ENCODE measurements at regions not wholly inside any gene's neighbourhood (a gene's known extent, or its start where the extent isn't known, plus 50 kb on each side); places are given as distances from the start of the nearest gene placed in this dataset.

DNA sequence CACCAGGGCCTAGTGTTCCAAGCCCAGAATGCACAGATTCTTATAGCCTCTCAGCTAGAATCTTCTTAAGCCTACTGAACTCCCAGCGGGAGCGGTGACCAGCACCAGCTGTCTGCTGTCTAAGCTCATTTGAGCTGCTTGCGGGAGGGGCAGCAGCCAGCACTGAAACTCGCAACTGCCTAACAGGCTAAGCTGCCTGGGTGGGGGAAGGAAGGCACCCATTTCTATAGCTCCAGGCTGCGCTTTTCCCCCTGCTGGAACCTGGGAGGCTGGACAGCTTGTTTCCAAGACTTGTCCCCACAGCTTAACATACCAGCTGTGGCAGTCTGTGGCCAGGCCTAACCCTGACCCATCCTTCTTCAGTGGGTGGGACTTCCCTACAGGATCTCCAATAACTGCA is 512.9 kb downstream of the EFNA5 start:
- in situ Hi-C loops (cut with MboI; ENCODE audit: low sequenced_read_pairs in 4 of 4) (no loop called here), intact Hi-C loops (cut with DNase I; ENCODE audit: low total_unique reads) (no loop called here)
- H3K4me3 ChIP-seq: no peak overlapping the region
- TF ChIP-seq POLR2A (IDR thresholded peaks at IDR 0.05): no peak
- TF ChIP-seq, protein P1, sequence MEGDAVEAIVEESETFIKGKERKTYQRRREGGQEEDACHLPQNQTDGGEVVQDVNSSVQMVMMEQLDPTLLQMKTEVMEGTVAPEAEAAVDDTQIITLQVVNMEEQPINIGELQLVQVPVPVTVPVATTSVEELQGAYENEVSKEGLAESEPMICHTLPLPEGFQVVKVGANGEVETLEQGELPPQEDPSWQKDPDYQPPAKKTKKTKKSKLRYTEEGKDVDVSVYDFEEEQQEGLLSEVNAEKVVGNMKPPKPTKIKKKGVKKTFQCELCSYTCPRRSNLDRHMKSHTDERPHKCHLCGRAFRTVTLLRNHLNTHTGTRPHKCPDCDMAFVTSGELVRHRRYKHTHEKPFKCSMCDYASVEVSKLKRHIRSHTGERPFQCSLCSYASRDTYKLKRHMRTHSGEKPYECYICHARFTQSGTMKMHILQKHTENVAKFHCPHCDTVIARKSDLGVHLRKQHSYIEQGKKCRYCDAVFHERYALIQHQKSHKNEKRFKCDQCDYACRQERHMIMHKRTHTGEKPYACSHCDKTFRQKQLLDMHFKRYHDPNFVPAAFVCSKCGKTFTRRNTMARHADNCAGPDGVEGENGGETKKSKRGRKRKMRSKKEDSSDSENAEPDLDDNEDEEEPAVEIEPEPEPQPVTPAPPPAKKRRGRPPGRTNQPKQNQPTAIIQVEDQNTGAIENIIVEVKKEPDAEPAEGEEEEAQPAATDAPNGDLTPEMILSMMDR (IDR thresholded peaks at IDR 0.05 in 4 of 5, conservative IDR thresholded peaks at IDR 0.05 in 1 of 5): no peak
- ATAC-seq (no peak), DNase-seq (no peak)
- peaks cover 0 to 11% of the 10 kb centered on the region in 2 donors for H3K4me1 ChIP-seq
- no peaks in the 10 kb centered on the region for H3K9me3 ChIP-seq
- H3K27ac ChIP-seq: no peak overlapping the region
- no peaks in the 10 kb centered on the region for H3K27me3 ChIP-seq
- H3K36me3 ChIP-seq: no peaks in the 10 kb centered on the region

GRCh38 chr5:107155707-107156106 is 515.0 kb downstream of the EFNA5 start:
- intact Hi-C loops (cut with DNase I; ENCODE audit: low total_unique reads) (no loop called here), in situ Hi-C loops (cut with MboI; ENCODE audit: low sequenced_read_pairs in 4 of 4) (no loop called here)
- no peak for TF ChIP-seq POLR2A (IDR thresholded peaks at IDR 0.05)
- TF ChIP-seq, protein P1 (IDR thresholded peaks at IDR 0.05 in 4 of 5, conservative IDR thresholded peaks at IDR 0.05 in 1 of 5): no peak
- Histone ChIP-seq H3K27me3 (no peaks in the 10 kb centered on the region), H3K4me1 (peaks cover 0 to 11% of the 10 kb centered on the region in 2 donors), H3K36me3 (no peaks in the 10 kb centered on the region), H3K9me3 (no peaks in the 10 kb centered on the region), H3K4me3 (no peak overlapping the region), H3K27ac (no peak overlapping the region)
- ATAC-seq (no peak), DNase-seq (no peak)

DNA sequence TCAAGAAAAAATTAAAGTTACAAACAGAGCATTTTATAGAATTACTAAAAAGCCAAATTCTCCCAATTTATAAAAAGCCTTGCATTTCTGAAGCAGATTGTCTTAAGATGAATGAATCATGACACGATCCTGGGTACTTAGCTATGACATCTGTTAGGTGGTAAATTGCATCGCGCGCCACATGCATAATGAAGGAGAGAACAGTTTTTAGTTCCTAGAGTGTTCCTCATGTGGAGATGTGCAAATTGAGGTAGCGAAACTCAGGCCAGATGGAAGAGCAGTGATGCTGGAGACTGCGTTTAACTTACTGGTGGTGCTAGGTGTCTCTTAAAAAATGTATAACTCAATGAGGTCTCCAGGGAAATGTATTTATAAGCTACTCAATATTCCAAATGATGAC is 516.1 kb downstream of the EFNA5 start:
- in situ Hi-C loops (cut with MboI; ENCODE audit: low sequenced_read_pairs in 4 of 4) (no loop called here), intact Hi-C loops (cut with DNase I; ENCODE audit: low total_unique reads) (no loop called here)
- H3K27ac ChIP-seq: no peak overlapping the region
- DNase-seq (no peak), ATAC-seq (no peak)
- no peaks in the 10 kb centered on the region for H3K36me3 ChIP-seq
- no peaks in the 10 kb centered on the region for H3K27me3 ChIP-seq
- no peak overlapping the region for H3K4me3 ChIP-seq
- TF ChIP-seq, protein P1 (IDR thresholded peaks at IDR 0.05 in 4 of 5, conservative IDR thresholded peaks at IDR 0.05 in 1 of 5): no peak
- TF ChIP-seq POLR2A (IDR thresholded peaks at IDR 0.05): no peak
- peaks cover 0 to 13% of the 10 kb centered on the region in 2 donors for H3K4me1 ChIP-seq
- no peaks in the 10 kb centered on the region for H3K9me3 ChIP-seq

DNA sequence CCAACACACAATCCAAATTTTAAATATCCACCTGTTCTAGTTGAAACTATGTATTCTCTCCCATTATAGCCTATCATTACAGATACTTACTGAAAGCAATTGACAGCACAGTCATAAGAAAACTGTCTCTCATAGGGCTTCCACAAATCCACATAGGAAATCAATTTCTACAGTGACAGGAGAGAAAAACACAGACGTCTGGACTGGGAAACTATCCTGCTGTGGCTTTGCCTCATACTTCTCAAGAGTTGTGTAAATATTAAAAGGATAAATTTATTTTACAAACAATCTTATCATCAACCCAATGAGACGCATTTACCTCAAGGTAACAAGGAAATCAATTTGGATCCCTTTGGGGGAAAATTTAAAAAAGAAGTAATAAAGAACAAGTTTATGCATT is 517.5 kb downstream of the EFNA5 start:
- H3K4me1 ChIP-seq: peaks cover 0 to 17% of the 10 kb centered on the region in 2 donors
- no peak overlapping the region for H3K4me3 ChIP-seq
- intact Hi-C loops (cut with DNase I; ENCODE audit: low total_unique reads) (no loop called here), in situ Hi-C loops (cut with MboI; ENCODE audit: low sequenced_read_pairs in 4 of 4) (no loop called here)
- no peak overlapping the region for H3K27ac ChIP-seq
- H3K27me3 ChIP-seq: no peaks in the 10 kb centered on the region
- DNase-seq (no peak), ATAC-seq (no peak)
- TF ChIP-seq POLR2A (IDR thresholded peaks at IDR 0.05): no peak
- TF ChIP-seq, protein P1 (IDR thresholded peaks at IDR 0.05 in 4 of 5, conservative IDR thresholded peaks at IDR 0.05 in 1 of 5): no peak
- H3K9me3 ChIP-seq: no peaks in the 10 kb centered on the region
- no peaks in the 10 kb centered on the region for H3K36me3 ChIP-seq
